AG09309 (cell line): ENCODE measurements at regions not wholly inside any gene's neighbourhood (a gene's known extent, or its start where the extent isn't known, plus 50 kb on each side); places are given as distances from the start of the nearest gene placed in this dataset.

Experiments
- DNase-seq: peaks from one replicate; pipeline ENCODE4 v3.0.0-alpha.2; 2010; ENCODE audit warnings: low read depth
- H3K4me3 ChIP-seq: 2 replicates; pipeline ENCODE4 v1.5.1; 2011; ENCODE audit warnings: mild to moderate bottlenecking, low read depth, low read length, moderate library complexity; ENCODE audit not compliant: control insufficient read depth
- CTCF ChIP-seq: IDR thresholded peaks from 2 replicates; pipeline ENCODE4 v1.5.1; 2011; ENCODE audit warnings: mild to moderate bottlenecking, low read depth, low read length, inconsistent platforms; ENCODE audit not compliant: insufficient read depth, control insufficient read depth; ENCODE audit errors: missing control alignments

DNA sequence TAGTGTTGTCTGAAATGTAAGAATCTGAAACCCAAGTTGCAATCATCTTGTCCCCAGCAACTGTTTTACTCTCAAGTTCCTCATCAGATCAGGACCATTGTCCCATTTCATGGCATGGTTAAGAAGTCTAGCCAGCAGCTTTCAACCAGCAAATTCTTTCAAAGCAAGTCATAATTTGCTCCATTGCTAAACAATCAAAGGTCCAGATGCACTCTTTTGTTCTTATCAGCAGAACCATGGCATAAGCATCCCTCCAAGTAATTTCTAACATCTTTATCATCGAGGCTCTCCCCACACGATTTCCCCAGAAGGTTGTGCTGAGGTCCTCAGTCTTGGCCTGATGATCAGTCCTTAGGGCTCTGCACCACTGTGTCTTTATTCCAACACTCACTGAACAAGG is 67.5 kb upstream of the APCDD1 start:
- DNase-seq = no peak
- TF ChIP-seq CTCF = no peak
- H3K4me3 ChIP-seq = no peak overlapping the region

DNA sequence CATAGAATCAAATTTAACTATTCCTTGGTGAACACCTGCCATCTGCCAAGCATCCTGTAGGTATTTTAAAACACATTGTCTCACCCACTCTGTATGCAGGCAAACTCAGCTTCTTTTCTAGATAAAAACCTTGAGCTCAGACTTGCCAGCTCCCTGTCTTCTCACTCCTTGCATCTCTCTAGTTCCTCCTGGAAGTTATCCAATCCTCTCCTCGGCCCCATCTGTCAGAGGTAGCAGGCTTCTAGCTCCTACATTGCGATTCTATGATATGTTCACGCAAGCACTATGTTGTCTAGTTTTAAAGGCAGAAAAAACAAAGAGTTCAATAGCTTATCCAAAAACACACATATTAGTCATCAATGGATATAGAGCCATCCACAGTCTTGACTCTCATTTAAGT is 67.0 kb upstream of the APCDD1 start:
- TF ChIP-seq CTCF = no peak
- no peak for DNase-seq
- H3K4me3 ChIP-seq = no peak overlapping the region

GRCh38 chr18:10388373-10388772 is 66.1 kb upstream of the APCDD1 start:
- DNase-seq = no peak
- no peak for TF ChIP-seq CTCF
- no peak overlapping the region for H3K4me3 ChIP-seq

DNA sequence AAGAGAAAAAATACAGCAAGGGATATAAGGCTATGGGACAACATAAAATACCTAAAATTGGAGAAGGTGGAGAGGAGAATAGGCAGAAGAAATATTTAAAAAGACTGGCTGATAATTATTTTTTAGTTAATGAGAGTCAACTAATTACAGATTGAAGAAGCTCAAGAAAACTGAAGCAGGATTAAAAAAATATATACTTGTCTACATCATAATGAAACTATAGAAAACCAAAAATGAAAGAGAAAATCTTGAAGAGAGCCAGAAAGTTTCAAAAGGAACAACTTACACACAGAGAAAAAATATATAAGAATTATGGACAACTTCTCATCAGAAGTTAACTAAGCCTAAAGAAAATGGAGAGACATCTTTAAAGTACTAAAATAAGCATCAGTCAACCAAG is 62.9 kb upstream of the APCDD1 start:
- no peak for TF ChIP-seq CTCF
- no peak for DNase-seq
- no peak overlapping the region for H3K4me3 ChIP-seq

GRCh38 chr18:10397004-10397403 is 57.4 kb upstream of the APCDD1 start:
- TF ChIP-seq CTCF = no peak
- no peak for DNase-seq
- H3K4me3 ChIP-seq = no peak overlapping the region

GRCh38 chr18:10398571-10398970 is 55.9 kb upstream of the APCDD1 start:
- TF ChIP-seq CTCF = no peak
- DNase-seq = no peak
- H3K4me3 ChIP-seq = no peak overlapping the region

DNA sequence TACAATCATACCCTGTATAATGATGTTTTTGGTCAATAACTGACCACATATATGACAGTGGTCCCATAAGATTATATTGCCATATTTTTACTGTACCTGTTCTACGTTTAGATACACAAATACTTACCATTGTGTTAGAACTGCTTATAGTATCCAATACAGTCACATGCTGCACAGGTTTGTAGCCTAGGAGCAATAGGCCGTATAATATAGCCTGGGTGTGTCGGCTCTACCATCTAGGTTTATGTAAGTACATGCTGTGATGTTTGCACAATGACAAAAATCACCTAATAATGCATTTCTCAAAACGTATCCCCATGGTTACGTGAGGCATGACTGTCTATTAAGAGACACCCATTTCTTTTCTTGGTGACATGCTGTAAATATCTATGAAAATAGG is 55.0 kb upstream of the APCDD1 start:
- no peak for TF ChIP-seq CTCF
- no peak overlapping the region for H3K4me3 ChIP-seq
- DNase-seq = no peak
